NCI-H1092 (cell line): ENCODE measurements at regions not wholly inside any gene's neighbourhood (a gene's known extent, or its start where the extent isn't known, plus 50 kb on each side); places are given as distances from the start of the nearest gene placed in this dataset.
"Not testable (repeated sequence)": the region's sequence is repeated elsewhere in the genome, so short reads cannot be mapped to it uniquely, and the experiment has no call there.

Experiments
- DNase-seq: peaks from one replicate; lab custom pipeline; 2025; lab: John Stamatoyannopoulos, UW

- no peak for DNase-seq
These were observed 75.0 kb upstream of the MBNL1 start for GRCh38 chr3:152193673-152194267.

DNA sequence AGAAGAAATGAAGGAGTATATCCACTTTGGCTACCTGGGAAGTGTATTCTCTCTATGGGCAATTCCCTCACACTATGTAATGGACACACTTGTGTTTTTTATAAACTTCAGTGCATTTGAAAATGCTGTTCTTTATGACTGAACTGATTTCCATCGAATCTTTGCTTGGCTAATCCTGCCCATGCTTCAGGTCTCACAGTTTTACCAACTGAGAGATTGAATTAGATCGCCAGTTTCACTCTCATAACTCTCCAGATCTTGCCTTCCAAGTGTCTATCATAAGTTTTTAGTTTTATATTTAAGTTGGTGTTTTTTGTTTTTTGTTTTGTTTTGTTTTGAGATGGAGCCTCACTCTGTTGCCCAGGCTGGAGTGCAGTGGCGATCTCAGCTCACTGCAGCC, 73.5 kb upstream of the MBNL1 start:
- no peak for DNase-seq

DNA sequence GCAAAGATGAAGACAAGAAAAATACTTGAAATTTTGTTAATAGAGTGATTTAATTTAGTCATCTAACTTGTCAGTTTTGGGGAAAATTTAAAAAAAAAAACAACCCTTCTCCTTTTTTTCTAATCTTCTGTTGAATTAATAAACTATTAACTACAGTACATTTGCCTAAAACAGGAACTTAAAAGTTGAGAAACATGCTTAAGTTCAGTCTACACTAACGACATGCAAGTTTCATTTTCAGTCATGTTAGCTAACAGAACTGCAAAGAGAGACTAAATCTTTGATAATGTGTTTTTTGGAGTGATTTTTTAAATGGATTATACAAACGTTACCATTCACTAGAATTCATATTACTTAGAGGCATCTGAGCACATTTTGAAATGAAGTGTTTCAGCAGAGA, 71.9 kb upstream of the MBNL1 start:
- DNase-seq: no peak

GRCh38 chr3:152197451-152197850, 71.3 kb upstream of the MBNL1 start:
- no peak for DNase-seq

GRCh38 chr3:152197937-152198336, 70.8 kb upstream of the MBNL1 start:
- no peak for DNase-seq

DNA sequence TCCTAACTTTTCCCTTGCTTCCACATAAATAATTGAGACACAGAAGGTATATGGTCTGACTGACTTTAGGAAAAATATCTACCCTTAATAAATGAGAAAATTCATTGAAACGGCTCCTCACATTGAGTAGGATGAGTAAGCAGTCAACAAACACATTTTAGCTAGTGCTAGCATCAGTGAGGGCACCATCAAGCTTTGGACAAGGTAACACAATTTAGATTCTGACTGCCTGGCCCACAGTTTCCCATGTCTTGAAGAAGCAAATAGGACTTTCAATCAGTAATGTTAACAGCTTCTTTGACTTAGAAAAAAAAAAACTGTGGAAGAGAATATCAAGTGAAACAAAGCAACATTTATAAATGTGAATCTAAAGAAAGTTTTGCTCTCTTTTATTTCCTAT, 70.1 kb upstream of the MBNL1 start:
- DNase-seq: no peak

DNA sequence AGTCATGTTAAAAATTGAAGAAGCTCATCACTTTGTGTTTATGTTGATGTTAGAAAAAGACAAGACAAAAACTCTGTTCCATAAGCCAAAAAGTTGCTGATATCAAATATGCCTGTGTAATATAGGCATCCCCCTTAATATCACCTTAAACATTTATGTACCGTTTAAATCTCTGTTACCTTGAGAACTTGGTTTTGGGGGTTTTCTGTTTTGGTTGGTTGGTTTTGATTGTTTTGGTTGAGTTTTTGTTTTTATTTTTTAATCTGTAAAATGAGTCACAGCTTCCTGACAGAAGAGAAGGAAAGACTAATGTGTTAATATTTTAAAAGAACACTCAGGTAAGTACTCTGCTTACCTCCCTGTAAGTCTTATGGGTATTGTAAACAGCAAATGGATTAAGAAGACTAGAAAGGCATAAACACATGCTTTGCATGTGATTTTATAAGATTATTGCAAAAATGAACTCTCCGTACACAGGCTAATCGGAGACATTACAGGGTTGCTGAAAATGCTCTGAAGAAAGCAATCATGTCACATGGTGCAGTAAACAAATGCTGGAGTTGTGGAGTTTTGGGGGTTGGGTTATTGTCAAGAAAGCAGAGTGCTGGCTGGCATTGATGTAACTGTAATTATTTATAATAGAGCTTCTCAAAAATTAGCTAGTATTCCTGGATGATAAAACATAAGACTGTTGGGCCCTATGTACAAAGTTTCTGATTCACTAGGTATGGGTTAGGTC, 69.5 kb upstream of the MBNL1 start:
- DNase-seq: no peak

DNA sequence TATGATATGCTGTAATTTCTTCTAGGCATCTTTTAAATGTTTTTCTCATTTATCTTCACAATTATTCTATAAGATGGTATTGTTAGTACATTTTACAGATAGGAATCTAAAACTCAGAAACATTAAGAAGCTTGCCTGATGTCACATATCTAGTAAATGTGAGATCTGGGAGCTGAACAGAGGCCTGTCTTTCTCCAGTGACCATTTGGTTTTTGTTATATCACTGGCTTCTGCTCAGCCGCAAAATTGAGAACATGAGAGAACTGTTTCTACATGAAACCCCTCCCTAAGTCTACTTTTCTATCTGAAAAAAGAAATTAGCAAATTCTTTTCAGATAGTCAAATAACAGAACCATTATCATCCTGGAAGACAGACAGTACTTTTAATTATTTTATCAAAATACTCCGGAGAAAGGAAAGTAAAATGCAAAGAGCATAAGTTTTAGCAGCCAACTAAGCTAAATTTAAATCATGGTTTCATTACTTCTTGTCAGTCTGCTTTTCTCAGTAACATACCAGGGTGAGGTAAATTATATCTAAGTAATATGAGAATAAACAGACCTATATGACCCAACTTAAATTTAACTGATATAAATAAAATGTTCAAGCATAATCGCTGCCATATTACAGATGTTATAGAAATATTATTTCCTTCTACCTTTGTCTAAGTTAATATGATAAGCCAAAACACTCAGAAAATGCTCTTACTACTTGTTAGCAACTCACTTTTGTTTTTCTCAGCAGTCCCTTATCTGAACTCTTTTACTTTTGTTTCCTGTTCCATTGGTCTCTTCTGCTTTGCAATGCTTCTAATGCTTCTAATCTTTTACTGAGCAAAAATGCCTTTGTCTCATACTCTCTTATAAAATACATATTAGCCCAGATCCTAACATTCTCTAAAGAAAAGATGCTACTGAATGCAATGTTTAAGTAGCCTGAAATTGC, 68.0 kb upstream of the MBNL1 start:
- no peak for DNase-seq

DNA sequence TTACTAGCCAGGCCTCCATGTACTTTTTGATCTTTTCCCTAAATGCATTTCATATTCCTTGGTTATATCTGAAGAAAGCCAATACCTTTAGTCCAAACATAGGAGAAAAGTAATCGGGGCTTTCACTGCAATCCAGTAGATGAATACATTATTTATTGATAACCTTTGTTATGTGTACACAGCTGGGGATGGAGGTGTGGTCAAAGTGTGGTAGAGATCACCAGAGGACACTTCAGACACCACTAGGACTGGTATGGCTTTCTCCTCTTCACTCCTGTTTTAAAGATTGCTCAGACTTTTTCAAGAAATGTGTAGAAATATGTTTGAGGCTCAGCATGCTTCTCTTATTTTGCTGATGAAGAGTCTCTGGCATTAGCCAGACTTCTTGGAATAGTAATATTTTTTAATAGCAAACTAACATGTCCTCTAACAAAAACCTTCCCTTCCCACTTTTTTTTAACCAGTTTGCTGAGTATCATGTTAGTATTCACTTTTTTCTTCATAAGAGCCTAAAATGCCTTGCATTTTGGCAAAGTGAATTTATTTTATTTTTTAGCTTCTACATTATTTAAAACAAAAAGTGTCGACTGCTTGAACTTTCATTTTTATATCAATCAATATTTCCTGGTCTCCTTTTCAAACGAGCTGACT, 65.6 kb upstream of the MBNL1 start:
- no peak for DNase-seq

DNA sequence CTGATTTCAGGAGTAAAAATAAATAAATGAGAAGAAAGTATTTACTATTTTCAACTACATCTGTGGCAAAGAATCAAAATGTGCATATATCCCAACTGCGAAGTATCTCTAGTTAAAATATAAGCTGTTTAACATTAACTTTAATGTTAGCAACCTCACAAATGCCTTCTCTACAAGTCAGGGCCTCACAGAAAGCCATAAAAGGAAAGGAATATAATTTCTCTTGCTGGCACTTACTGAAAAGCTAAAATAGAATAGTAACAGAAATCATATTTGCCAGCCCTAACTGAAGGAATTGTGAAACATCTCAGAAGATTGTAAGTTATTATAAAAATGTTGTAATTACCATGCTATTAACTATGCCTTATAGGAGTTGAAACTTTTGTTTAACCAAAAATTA, 65.1 kb upstream of the MBNL1 start:
- DNase-seq: no peak

GRCh38 chr3:152204218-152204617, 64.5 kb upstream of the MBNL1 start:
- DNase-seq: no peak

GRCh38 chr3:152205097-152205593, 63.6 kb upstream of the MBNL1 start:
- DNase-seq: no peak

- no peak for DNase-seq
These were observed 62.4 kb upstream of the MBNL1 start for GRCh38 chr3:152206243-152206760.

DNA sequence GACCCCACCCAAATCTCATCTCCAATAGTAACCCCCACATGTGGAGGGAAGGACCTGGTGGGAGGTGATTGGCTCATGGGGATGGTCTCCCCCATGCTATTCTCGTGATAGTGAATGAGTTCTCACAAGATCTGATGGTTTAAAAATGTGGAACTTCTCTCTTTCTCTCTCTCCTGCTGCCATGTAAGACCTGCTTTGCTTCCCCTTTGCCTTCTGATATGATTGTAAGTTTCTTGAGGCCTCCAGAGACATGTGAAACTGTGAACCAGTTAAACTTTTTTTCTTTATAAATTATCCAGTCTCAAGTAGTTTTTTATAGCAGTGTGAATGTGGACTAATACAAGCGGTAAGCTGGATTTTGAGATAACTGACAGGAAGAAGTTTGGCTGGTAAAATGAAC, 60.3 kb upstream of the MBNL1 start:
- no peak for DNase-seq

DNA sequence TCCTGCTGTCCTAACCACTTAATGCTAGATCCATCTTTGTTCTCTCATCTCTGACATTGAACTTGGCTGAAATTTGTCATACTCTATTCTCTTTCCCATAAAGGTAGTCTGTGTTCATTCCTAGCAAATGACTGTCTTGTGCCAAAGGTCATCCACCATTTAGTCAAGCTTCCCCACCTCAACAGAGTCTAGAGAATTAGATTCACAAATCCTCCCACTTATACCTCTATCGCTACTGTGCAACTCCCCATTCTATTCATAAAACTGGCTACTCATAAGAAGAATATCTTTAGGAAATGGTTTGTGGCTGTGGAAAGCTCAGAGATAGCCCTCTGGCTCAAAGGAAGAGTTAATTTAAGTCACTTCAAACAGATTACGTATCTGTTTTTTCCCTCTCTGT, 59.7 kb upstream of the MBNL1 start:
- no peak for DNase-seq

DNA sequence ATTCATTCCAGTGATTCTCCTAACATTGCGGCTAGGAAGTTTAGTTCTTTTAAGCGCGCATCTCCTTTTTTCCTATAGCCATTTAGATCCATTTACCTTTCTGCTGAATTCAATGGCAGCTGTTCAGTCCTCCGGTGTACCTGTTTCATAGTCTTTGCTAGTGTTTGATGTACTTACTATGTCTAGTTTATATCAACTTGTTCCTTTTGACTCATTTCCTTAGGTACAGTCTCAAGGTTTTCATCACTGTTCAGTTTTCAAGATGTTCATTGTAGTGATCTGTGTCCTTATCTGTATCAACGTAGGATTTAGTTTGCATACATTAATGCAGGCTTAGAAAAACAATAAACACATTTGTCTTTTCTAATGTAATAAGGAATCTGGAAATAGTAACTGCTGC, 59.0 kb upstream of the MBNL1 start:
- no peak for DNase-seq

- no peak for DNase-seq
These were observed 58.0 kb upstream of the MBNL1 start for GRCh38 chr3:152210697-152211096.

DNA sequence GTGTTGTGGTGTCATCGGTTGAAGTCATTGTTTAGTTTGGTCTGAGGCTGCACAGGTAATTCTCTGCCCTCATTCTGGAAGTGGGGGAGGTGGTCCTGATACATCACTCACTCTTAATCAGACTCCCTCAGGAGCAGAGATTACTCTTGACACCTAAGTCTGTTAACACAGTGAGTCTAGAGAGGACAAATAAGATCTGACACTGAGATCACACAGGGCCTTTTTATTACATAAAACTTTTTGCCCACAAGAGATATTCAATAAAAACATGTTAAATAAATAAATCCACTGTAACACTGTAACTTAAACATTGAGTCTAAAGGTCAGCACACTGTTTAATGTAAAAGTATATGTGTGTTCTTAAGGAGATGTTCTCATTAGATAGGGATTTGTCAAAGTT, 57.1 kb upstream of the MBNL1 start:
- DNase-seq: no peak

DNA sequence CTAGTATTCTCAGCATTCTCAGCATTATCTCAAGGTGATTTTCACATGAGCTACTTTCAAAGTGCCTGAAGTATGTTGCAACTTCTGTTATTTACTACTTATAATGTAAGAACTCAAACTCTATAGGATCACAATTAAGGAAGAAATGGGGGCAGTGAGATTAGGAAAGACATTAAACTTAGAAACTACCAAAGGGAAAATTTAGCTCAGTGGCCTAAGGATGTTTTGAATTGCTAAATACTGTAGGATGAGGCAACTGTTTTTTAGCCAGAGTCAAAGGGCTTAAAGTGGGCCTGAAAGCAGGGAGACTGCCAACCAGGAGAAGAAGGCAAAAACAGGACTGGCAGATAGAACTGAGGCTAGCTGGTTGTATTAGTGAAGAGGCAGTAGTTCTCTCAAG, 55.5 kb upstream of the MBNL1 start:
- no peak for DNase-seq

DNA sequence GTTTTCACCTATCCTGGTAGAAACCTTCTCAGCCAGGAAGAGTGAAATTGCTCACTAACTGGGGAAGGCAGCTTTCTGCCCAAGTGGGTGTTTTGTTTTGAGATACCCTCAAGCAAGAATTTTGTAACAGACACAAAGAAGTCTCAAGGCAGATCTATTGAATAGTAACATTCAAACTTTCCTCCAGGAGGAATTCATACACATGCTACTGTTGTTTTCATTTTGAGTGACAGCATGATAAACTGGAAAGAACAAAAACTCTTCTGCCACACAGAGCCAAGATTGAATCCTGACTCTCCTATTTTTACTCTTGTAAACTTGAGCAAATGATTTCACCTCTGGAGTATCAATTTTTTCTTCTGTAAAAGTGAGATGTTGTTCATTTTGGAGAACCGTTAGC, 54.8 kb upstream of the MBNL1 start:
- no peak for DNase-seq

GRCh38 chr3:152216960-152217865, 51.5 kb upstream of the MBNL1 start:
- DNase-seq: not testable (repeated sequence)
